CD4-positive, alpha-beta T cell (primary cell): ENCODE measurements at regions not wholly inside any gene's neighbourhood (a gene's known extent, or its start where the extent isn't known, plus 50 kb on each side); places are given as distances from the start of the nearest gene placed in this dataset.

Source experiments
- ATAC-seq: fragments of 200-7000 bp; cut with Tn5 transposase; one replicate; pipeline ENCODE4 v1.10.0; 2022; ENCODE audit warnings: mild to moderate bottlenecking; ENCODE audit not compliant: poor library complexity
- CTCF ChIA-PET: fragments of 350-600 bp; sonication (Branson Sonifier 250); formaldehyde crosslinking; loops from one replicate; lab custom pipeline; 2021; ENCODE audit warnings: antibody characterized with exemption, inconsistent platforms; lab: Charles Lee
- POLR2A ChIA-PET: fragments of 350-600 bp; sonication (Branson Sonifier 250); formaldehyde crosslinking; loops from one replicate; lab custom pipeline; 2021; ENCODE audit warnings: antibody characterized with exemption, inconsistent platforms; lab: Charles Lee
- DNase-seq, 14 experiments: peaks; one replicate each; pipeline ENCODE4 v3.0.0-alpha.2; 2013 to 2020; ENCODE audit warnings: mixed read lengths in 2 of 14
- H3K27ac ChIP-seq, 2 donors: one replicate each; pipeline versions ENCODE4 v1.5.1 to v1.7.0; 2013; ENCODE audit warnings: low read length in 2 of 2, low read depth in 1 of 2, mild to moderate bottlenecking in 1 of 2
- H3K27me3 ChIP-seq, 2 experiments: 1 replicate in 1 of 2; 2 replicates in 1 of 2; pipeline versions ENCODE4 v1.6.1 to v1.7.0; 2013; ENCODE audit warnings: low read length in 2 of 2, control low read depth in 1 of 2, mild to moderate bottlenecking in 1 of 2, moderate library complexity in 1 of 2; ENCODE audit not compliant: insufficient read depth in 2 of 2, control insufficient read depth in 1 of 2
- H3K36me3 ChIP-seq: one replicate; pipeline ENCODE4 v1.6.1; 2013; ENCODE audit warnings: low read length, control low read depth; ENCODE audit not compliant: insufficient read depth
- H3K4me1 ChIP-seq: one replicate; pipeline ENCODE4 v1.6.1; 2013; ENCODE audit warnings: low read length, control low read depth; ENCODE audit not compliant: insufficient read depth
- H3K4me3 ChIP-seq: one replicate; pipeline ENCODE4 v1.5.1; 2013; ENCODE audit warnings: mild to moderate bottlenecking, low read length, moderate library complexity
- H3K9me3 ChIP-seq, 2 experiments: 1 replicate in 1 of 2; 2 replicates in 1 of 2; pipeline versions ENCODE4 v1.6.1 to v1.7.0; 2013; ENCODE audit warnings: low read length in 2 of 2, mild to moderate bottlenecking in 2 of 2, control low read depth in 1 of 2, moderate library complexity in 1 of 2; ENCODE audit not compliant: control insufficient read depth in 1 of 2, insufficient read depth in 1 of 2
- H3K27ac Mint-ChIP-seq: one replicate; pipeline ENCODE4 v1.8.0; 2020; ENCODE audit warnings: mixed read lengths
- H3K27me3 Mint-ChIP-seq: one replicate; pipeline ENCODE4 v1.8.0; 2021; ENCODE audit warnings: mixed read lengths
- H3K36me3 Mint-ChIP-seq: one replicate; pipeline ENCODE4 v1.8.0; 2021; ENCODE audit warnings: low read depth, mixed read lengths
- H3K4me1 Mint-ChIP-seq: one replicate; pipeline ENCODE4 v1.8.0; 2021; ENCODE audit warnings: low read depth, mixed read lengths
- H3K4me3 Mint-ChIP-seq: one replicate; pipeline ENCODE4 v1.8.0; 2020; ENCODE audit warnings: mild to moderate bottlenecking, mixed read lengths
- H3K9me3 Mint-ChIP-seq: one replicate; pipeline ENCODE4 v1.8.0; 2020; ENCODE audit warnings: mixed read lengths
- CTCF ChIP-seq: fragments of 200-600 bp; IDR thresholded peaks from one replicate; pipeline ENCODE4 v1.8.0; 2022; ENCODE audit warnings: antibody characterized with exemption, mild to moderate bottlenecking
- intact Hi-C, 2 experiments: fragments of 100-400 bp; cut with DNase I in 1 of 2; cut with micrococcal nuclease in 1 of 2; formaldehyde crosslinking; loops; one replicate each; pipeline versions ENCODE4 v1.15.1 to v1.9.0; 2023 to 2025; cut with DNase I, micrococcal nuclease

- Mint-ChIP-seq H3K36me3 (no peaks in the 10 kb centered on the region), H3K27ac (no peak overlapping the region), H3K9me3 (peaks cover 3% of the 10 kb centered on the region), H3K4me3 (no peak overlapping the region), H3K27me3 (peaks cover 14% of the 10 kb centered on the region), H3K4me1 (no peaks in the 10 kb centered on the region)
- H3K4me1 ChIP-seq, result no peaks in the 10 kb centered on the region
- H3K36me3 ChIP-seq, result no peaks in the 10 kb centered on the region
- H3K4me3 ChIP-seq, result no peak overlapping the region
- intact Hi-C loops, result no loop called here
- ChIA-PET POLR2A (no interaction called here), CTCF (no interaction called here)
- no peak overlapping the region for H3K27ac ChIP-seq
- H3K27me3 ChIP-seq, result no peaks in the 10 kb centered on the region
- ATAC-seq (no peak), DNase-seq (no peak)
- no peak for TF ChIP-seq CTCF
- no peaks in the 10 kb centered on the region for H3K9me3 ChIP-seq
Measured at GRCh38 chr6:141212296-141212695, 920.4 kb upstream of the GJE1 start.

- Histone ChIP-seq H3K27me3 (no peaks in the 10 kb centered on the region), H3K4me1 (no peaks in the 10 kb centered on the region), H3K36me3 (no peaks in the 10 kb centered on the region), H3K9me3 (no peaks in the 10 kb centered on the region), H3K4me3 (no peak overlapping the region), H3K27ac (no peak overlapping the region)
- no peaks in the 10 kb centered on the region for H3K9me3 Mint-ChIP-seq
- peaks cover 14% of the 10 kb centered on the region for H3K27me3 Mint-ChIP-seq
- no peak overlapping the region for H3K27ac Mint-ChIP-seq
- no peaks in the 10 kb centered on the region for H3K36me3 Mint-ChIP-seq
- no peak for ATAC-seq
- ChIA-PET POLR2A (no interaction called here), CTCF (no interaction called here)
- TF ChIP-seq CTCF, result no peak
- no peaks in the 10 kb centered on the region for H3K4me1 Mint-ChIP-seq
- DNase-seq, result no peak
- intact Hi-C loops, result no loop called here
- no peak overlapping the region for H3K4me3 Mint-ChIP-seq
Measured at GRCh38 chr6:141211845-141212244, 920.9 kb upstream of the GJE1 start.

- Mint-ChIP-seq H3K4me1 (no peaks in the 10 kb centered on the region), H3K4me3 (no peak overlapping the region), H3K9me3 (no peaks in the 10 kb centered on the region), H3K27me3 (peaks cover 14% of the 10 kb centered on the region), H3K27ac (no peak overlapping the region), H3K36me3 (no peaks in the 10 kb centered on the region)
- POLR2A ChIA-PET, result no interaction called here
- H3K9me3 ChIP-seq, result no peaks in the 10 kb centered on the region
- no peaks in the 10 kb centered on the region for H3K27me3 ChIP-seq
- H3K4me1 ChIP-seq, result no peaks in the 10 kb centered on the region
- H3K4me3 ChIP-seq, result no peak overlapping the region
- no peak for ATAC-seq
- H3K36me3 ChIP-seq, result no peaks in the 10 kb centered on the region
- H3K27ac ChIP-seq, result no peak overlapping the region
- CTCF ChIA-PET, result no interaction called here
- DNase-seq, result no peak
- intact Hi-C loops, result no loop called here
- TF ChIP-seq CTCF, result no peak
Measured at GRCh38 chr6:141210901-141211300, 921.8 kb upstream of the GJE1 start.
